PC-3 (cell line): ENCODE measurements at regions not wholly inside any gene's neighbourhood (a gene's known extent, or its start where the extent isn't known, plus 50 kb on each side); places are given as distances from the start of the nearest gene placed in this dataset.

Experiments used
- EZH2 ChIP-seq: fragments of 300-600 bp; sonication (generic); IDR thresholded peaks from one replicate; pipeline ENCODE4 v1.6.1; 2017; ENCODE audit warnings: antibody characterized with exemption, mild to moderate bottlenecking, low read length; ENCODE audit not compliant: unreplicated experiment
- TF ChIP-seq, protein P1 (sequence below): fragments of 300-600 bp; sonication (generic); conservative IDR thresholded peaks from 2 replicates; pipeline ENCODE4 v1.5.1; 2017; ENCODE audit warnings: antibody characterized with exemption, low read depth, mild to moderate bottlenecking, low read length

GRCh38 chr1:70809069-70809468 is 238.5 kb downstream of the PTGER3 start:
- TF ChIP-seq, protein P1, sequence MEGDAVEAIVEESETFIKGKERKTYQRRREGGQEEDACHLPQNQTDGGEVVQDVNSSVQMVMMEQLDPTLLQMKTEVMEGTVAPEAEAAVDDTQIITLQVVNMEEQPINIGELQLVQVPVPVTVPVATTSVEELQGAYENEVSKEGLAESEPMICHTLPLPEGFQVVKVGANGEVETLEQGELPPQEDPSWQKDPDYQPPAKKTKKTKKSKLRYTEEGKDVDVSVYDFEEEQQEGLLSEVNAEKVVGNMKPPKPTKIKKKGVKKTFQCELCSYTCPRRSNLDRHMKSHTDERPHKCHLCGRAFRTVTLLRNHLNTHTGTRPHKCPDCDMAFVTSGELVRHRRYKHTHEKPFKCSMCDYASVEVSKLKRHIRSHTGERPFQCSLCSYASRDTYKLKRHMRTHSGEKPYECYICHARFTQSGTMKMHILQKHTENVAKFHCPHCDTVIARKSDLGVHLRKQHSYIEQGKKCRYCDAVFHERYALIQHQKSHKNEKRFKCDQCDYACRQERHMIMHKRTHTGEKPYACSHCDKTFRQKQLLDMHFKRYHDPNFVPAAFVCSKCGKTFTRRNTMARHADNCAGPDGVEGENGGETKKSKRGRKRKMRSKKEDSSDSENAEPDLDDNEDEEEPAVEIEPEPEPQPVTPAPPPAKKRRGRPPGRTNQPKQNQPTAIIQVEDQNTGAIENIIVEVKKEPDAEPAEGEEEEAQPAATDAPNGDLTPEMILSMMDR = no peak
- TF ChIP-seq EZH2 = no peak
